K562 (cell line): ENCODE measurements at regions not wholly inside any gene's neighbourhood (a gene's known extent, or its start where the extent isn't known, plus 50 kb on each side); places are given as distances from the start of the nearest gene placed in this dataset.

Experiments
- ATAC-seq: fragments of 200-7000 bp; cut with Tn5 transposase; 3 replicates; pipeline ENCODE4 v1.9.1; 2020; ENCODE audit warnings: moderate library complexity
- BruUV-seq: library from RNA; stranded (reverse); fragments of 400-500 nt; replicated peaks from 2 replicates; lab custom pipeline; 2021; lab: Mats Ljungman, UMichigan
- CTCF ChIA-PET: fragments of 300-600 bp; formaldehyde crosslinking; extraction: SDS; loops from one replicate; lab custom pipeline; 2021; ENCODE audit warnings: low intra/inter-chr PET ratio; lab: Yijun Ruan, JAX
- POLR2A ChIA-PET: fragments of 300-600, 350-650 bp; sonication (Branson Sonifier 250); formaldehyde crosslinking; extraction: SDS; loops from one replicate; lab custom pipeline; 2021; ENCODE audit warnings: antibody characterized with exemption, inconsistent platforms; lab: Yijun Ruan, JAX
- DNase-seq, 4 experiments: peaks; one replicate each; pipeline versions ENCODE4 v3.0.0 to v3.0.0-alpha.2; 2011 to 2018; ENCODE audit warnings: low spot score in 3 of 4, mixed read lengths in 3 of 4; ENCODE audit errors: extremely low read depth in 1 of 4
- FAIRE-seq: peaks from 2 replicates; lab custom pipeline; 2011; peaks lifted over from hg19 to GRCh38; lab: Jason Lieb, UNC
- H2AFZ ChIP-seq: 2 replicates; pipeline ENCODE4 v1.6.0; 2011; ENCODE audit warnings: low read depth, low read length, control low read depth, inconsistent platforms
- H3K27ac ChIP-seq: fragments of 200-600 bp; 3 replicates; pipeline ENCODE4 v1.8.0; 2011; ENCODE audit warnings: low read depth, mild to moderate bottlenecking, control low read depth, inconsistent platforms, low read length, moderate library complexity, mixed read lengths; ENCODE audit errors: extremely low read depth
- H3K27me3 ChIP-seq, 2 experiments: fragments of 300-600 bp in 1 of 2; 2 replicates in 1 of 2; 3 replicates in 1 of 2; pipeline versions ENCODE4 v1.6.0 to v1.8.0; 2011; ENCODE audit warnings: inconsistent platforms in 2 of 2, low read length in 2 of 2, mild to moderate bottlenecking in 1 of 2, mixed read lengths in 1 of 2, moderate library complexity in 1 of 2; ENCODE audit not compliant: control insufficient read depth in 2 of 2, insufficient read depth in 2 of 2
- H3K36me3 ChIP-seq: fragments of 300-600 bp; 3 replicates; pipeline ENCODE4 v1.8.0; 2011; ENCODE audit warnings: mild to moderate bottlenecking, low read length, inconsistent platforms; ENCODE audit not compliant: control insufficient read depth, insufficient read depth
- H3K4me1 ChIP-seq, 2 experiments: fragments of 200-600 bp in 1 of 2; replicated peaks in 1 of 2; 2 replicates in 1 of 2; 3 replicates in 1 of 2; pipeline versions ENCODE4 v1.5.1 to v1.8.0; 2011; ENCODE audit warnings: inconsistent platforms in 2 of 2, low read length in 2 of 2, mild to moderate bottlenecking in 1 of 2, mixed read lengths in 1 of 2, moderate library complexity in 1 of 2; ENCODE audit not compliant: control insufficient read depth in 2 of 2, insufficient read depth in 2 of 2
- H3K4me2 ChIP-seq: 2 replicates; pipeline ENCODE4 v1.6.1; 2011; ENCODE audit warnings: low read length, control low read depth, inconsistent platforms, mixed read lengths; ENCODE audit not compliant: insufficient read depth
- H3K4me3 ChIP-seq: fragments of 200-600 bp; sonication (generic), shearing (Covaris generic); 2 replicates; pipeline ENCODE4 v1.5.1; 2016; ENCODE audit warnings: control low read depth, inconsistent platforms
- H3K79me2 ChIP-seq: fragments of 200-600 bp; 3 replicates; pipeline ENCODE4 v1.8.0; 2011; ENCODE audit warnings: low read length, inconsistent platforms; ENCODE audit not compliant: control insufficient read depth, insufficient read depth
- H3K9ac ChIP-seq, 2 experiments: 2 replicates each; pipeline versions ENCODE4 v1.6.0 to v1.6.1; 2011; ENCODE audit warnings: low read depth in 2 of 2, low read length in 2 of 2, control low read depth in 1 of 2, inconsistent platforms in 1 of 2, mild to moderate bottlenecking in 1 of 2, mixed read lengths in 1 of 2; ENCODE audit not compliant: insufficient read depth in 1 of 2
- H3K9me1 ChIP-seq: one replicate; pipeline ENCODE4 v1.6.0; 2011; ENCODE audit warnings: inconsistent platforms, mild to moderate bottlenecking, low read length, moderate library complexity; ENCODE audit not compliant: control insufficient read depth, insufficient read depth
- H3K9me3 ChIP-seq: replicated peaks from 2 replicates; pipeline ENCODE4 v1.5.1; 2011; ENCODE audit warnings: low read depth, low read length, inconsistent platforms; ENCODE audit not compliant: control insufficient read depth, insufficient read depth
- H4K20me1 ChIP-seq: replicated peaks from 2 replicates; pipeline ENCODE4 v1.6.1; 2011; ENCODE audit warnings: low read length, inconsistent platforms, mixed read lengths; ENCODE audit not compliant: control insufficient read depth, insufficient read depth
- NR2F6 ChIP-seq: fragments of 450-650 bp; formaldehyde crosslinking; IDR thresholded peaks from 2 replicates; pipeline ENCODE4 v1.4.0; 2020; ENCODE audit warnings: mild to moderate bottlenecking
- ZNF224 ChIP-seq: sonication (generic); formaldehyde crosslinking; IDR thresholded peaks from 2 replicates; pipeline ENCODE4 v1.8.0; 2022; ENCODE audit warnings: mild to moderate bottlenecking, missing genetic modification reagents
- WGBS: fragments of 100-300 bp; shearing (Covaris generic); methylation state at CpG from one replicate; pipeline ENCODE4 v1.1.6; 2016; ENCODE audit warnings: low coverage, mixed read lengths; ENCODE audit not compliant: insufficient coverage; ENCODE audit errors: missing lambda C conversion rate; 5-methylcytosine and 5-hydroxymethylcytosine counted together
- in situ Hi-C: fragments of 300-500 bp; cut with MboI; formaldehyde crosslinking; loops from 4 replicates; pipeline ENCODE4 v1.15.0; 2018; ENCODE audit warnings: inconsistent platforms, mixed read lengths
- intact Hi-C: fragments of 100-400 bp; cut with micrococcal nuclease; formaldehyde crosslinking; loops from 2 replicates; pipeline ENCODE4 v1.14.2; 2022
- TF ChIP-seq, protein P1 (sequence below), 2 experiments: fragments of 450-650 bp in 1 of 2; sonication (generic) in 1 of 2; formaldehyde crosslinking in 1 of 2; IDR thresholded peaks; 2 replicates each; pipeline versions ENCODE4 v1.7.1 to v1.9.0; 2016 to 2022; ENCODE audit warnings: inconsistent platforms in 1 of 2, mild to moderate bottlenecking in 1 of 2, missing genetic modification reagents in 1 of 2
- TF ChIP-seq, protein P2 (sequence below): fragments of 450-650 bp; formaldehyde crosslinking; IDR thresholded peaks from 2 replicates; pipeline ENCODE4 v1.4.0; 2020; ENCODE audit warnings: mild to moderate bottlenecking, moderate library complexity

DNA sequence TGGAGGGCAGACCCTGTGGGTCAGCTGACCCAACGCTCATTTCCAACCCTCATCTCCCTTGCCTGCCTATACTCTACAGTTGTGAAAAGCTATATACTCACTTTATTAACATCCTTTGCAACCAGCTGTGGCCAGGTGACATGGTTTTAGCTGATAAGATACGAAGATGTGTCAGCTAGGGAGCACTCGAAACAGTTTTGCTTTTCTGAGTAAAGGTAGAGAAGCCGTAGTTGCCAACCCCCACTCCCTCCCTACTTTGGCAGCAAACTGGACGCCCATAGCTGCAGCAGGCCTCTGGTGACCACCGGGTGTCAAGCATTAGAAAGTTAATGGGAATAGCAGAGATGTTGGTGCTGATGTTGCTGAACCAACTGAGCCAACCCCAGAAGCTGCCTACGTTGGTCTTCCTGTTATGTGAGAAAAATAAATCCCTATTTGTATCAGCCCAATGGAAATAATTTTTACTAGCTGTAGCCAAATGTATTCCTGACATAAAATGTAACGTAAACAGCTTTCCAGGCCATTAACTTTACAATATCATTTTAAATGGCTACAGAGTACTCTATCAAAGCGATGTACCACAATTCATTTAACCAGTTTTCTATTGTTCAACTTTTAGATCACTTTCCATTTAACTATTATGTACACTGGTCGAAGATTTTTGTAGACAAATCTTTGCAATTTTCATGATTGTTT is 98.5 kb upstream of the TMCC3 start:
- H3K4me2 ChIP-seq, result no peak overlapping the region
- H2AFZ ChIP-seq, result no peak overlapping the region
- no peaks in the 10 kb centered on the region for H3K9me1 ChIP-seq
- in situ Hi-C loops, result no loop called here
- TF ChIP-seq, protein P1, sequence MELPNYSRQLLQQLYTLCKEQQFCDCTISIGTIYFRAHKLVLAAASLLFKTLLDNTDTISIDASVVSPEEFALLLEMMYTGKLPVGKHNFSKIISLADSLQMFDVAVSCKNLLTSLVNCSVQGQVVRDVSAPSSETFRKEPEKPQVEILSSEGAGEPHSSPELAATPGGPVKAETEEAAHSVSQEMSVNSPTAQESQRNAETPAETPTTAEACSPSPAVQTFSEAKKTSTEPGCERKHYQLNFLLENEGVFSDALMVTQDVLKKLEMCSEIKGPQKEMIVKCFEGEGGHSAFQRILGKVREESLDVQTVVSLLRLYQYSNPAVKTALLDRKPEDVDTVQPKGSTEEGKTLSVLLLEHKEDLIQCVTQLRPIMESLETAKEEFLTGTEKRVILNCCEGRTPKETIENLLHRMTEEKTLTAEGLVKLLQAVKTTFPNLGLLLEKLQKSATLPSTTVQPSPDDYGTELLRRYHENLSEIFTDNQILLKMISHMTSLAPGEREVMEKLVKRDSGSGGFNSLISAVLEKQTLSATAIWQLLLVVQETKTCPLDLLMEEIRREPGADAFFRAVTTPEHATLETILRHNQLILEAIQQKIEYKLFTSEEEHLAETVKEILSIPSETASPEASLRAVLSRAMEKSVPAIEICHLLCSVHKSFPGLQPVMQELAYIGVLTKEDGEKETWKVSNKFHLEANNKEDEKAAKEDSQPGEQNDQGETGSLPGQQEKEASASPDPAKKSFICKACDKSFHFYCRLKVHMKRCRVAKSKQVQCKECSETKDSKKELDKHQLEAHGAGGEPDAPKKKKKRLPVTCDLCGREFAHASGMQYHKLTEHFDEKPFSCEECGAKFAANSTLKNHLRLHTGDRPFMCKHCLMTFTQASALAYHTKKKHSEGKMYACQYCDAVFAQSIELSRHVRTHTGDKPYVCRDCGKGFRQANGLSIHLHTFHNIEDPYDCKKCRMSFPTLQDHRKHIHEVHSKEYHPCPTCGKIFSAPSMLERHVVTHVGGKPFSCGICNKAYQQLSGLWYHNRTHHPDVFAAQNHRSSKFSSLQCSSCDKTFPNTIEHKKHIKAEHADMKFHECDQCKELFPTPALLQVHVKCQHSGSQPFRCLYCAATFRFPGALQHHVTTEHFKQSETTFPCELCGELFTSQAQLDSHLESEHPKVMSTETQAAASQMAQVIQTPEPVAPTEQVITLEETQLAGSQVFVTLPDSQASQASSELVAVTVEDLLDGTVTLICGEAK (IDR thresholded peaks at IDR 0.05), result no peak
- TF ChIP-seq, protein P1 (CRISPR knock-in tag; IDR thresholded peaks at IDR 0.05), result no peak
- TF ChIP-seq, protein P2, sequence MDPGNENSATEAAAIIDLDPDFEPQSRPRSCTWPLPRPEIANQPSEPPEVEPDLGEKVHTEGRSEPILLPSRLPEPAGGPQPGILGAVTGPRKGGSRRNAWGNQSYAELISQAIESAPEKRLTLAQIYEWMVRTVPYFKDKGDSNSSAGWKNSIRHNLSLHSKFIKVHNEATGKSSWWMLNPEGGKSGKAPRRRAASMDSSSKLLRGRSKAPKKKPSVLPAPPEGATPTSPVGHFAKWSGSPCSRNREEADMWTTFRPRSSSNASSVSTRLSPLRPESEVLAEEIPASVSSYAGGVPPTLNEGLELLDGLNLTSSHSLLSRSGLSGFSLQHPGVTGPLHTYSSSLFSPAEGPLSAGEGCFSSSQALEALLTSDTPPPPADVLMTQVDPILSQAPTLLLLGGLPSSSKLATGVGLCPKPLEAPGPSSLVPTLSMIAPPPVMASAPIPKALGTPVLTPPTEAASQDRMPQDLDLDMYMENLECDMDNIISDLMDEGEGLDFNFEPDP (CRISPR knock-in tag), result no peak
- TF ChIP-seq NR2F6 (CRISPR knock-in tag), result no peak
- TF ChIP-seq ZNF224 (CRISPR knock-in tag), result no peak
- H3K27ac ChIP-seq, result no peak overlapping the region
- H3K27me3 ChIP-seq, result peaks cover 16 to 31% of the 10 kb centered on the region in 2 experiments
- CTCF ChIA-PET, result no interaction called here
- intact Hi-C loops, result no loop called here
- ATAC-seq (no peak), DNase-seq (no peak), FAIRE-seq (no peak)
- H3K79me2 ChIP-seq, result no peaks in the 10 kb centered on the region
- H3K4me3 ChIP-seq, result no peak overlapping the region
- no peaks in the 10 kb centered on the region for H3K36me3 ChIP-seq
- WGBS, result 0% methylated on average over 10 of the region's 10 CpGs
- no peak overlapping the region for H3K9ac ChIP-seq
- no peaks in the 10 kb centered on the region for H3K4me1 ChIP-seq
- POLR2A ChIA-PET, result interaction anchor here (0.6 to 1.6 kb wide), 3 partner anchors 13 to 524 kb away, joined by 3 to 5 read pairs (median 3); no protein-coding TSS in a partner anchor
- H3K9me3 ChIP-seq, result no peaks in the 10 kb centered on the region
- no TSS peak for BruUV-seq
- H4K20me1 ChIP-seq, result no peaks in the 10 kb centered on the region
